ENCODE measurements at regions not wholly inside any gene's neighbourhood (a gene's known extent, or its start where the extent isn't known, plus 50 kb on each side); places are given as distances from the start of the nearest gene placed in this dataset.

GRCh38 chr17:54789101-54789880 is 111.4 kb upstream of the TOM1L1 start:
- H3K27ac ChIP-seq: no peak overlapping the region
- no peak overlapping the region for H3K4me2 ChIP-seq
- no peak overlapping the region for H3K9ac ChIP-seq
- no peaks in the 10 kb centered on the region for H3K36me3 ChIP-seq (ENCODE audit: insufficient read depth)
- H4K20me1 ChIP-seq (ENCODE audit: insufficient read depth): no peaks in the 10 kb centered on the region
- no peaks in the 10 kb centered on the region for H3K27me3 ChIP-seq (ENCODE audit: insufficient read depth, low read depth)
- H3K4me3 ChIP-seq (IDR thresholded peaks at IDR 0.05; ENCODE audit: insufficient read depth, low read depth, low read length): no peak overlapping the region
- no peak for TF ChIP-seq CTCF (conservative IDR thresholded peaks at IDR 0.05; ENCODE audit: low read depth, low read length)
- no peaks in the 10 kb centered on the region for H3K79me2 ChIP-seq (ENCODE audit: insufficient read depth, low read depth)
- no peaks in the 10 kb centered on the region for H3K4me1 ChIP-seq (ENCODE audit: low read depth, poor library complexity, severe bottlenecking)
- H2AFZ ChIP-seq (ENCODE audit: low read depth): no peak overlapping the region

GRCh38 chr17:54793271-54793670 is 107.4 kb upstream of the TOM1L1 start:
- H3K4me1 ChIP-seq (ENCODE audit: low read depth, poor library complexity, severe bottlenecking): peaks cover 4% of the 10 kb centered on the region
- H3K9ac ChIP-seq: no peak overlapping the region
- no peak overlapping the region for H3K27ac ChIP-seq
- H3K27me3 ChIP-seq (ENCODE audit: insufficient read depth, low read depth): no peaks in the 10 kb centered on the region
- H4K20me1 ChIP-seq (ENCODE audit: insufficient read depth): no peaks in the 10 kb centered on the region
- TF ChIP-seq CTCF (conservative IDR thresholded peaks at IDR 0.05; ENCODE audit: low read depth, low read length): no peak
- no peak overlapping the region for H3K4me3 ChIP-seq (IDR thresholded peaks at IDR 0.05; ENCODE audit: insufficient read depth, low read depth, low read length)
- no peaks in the 10 kb centered on the region for H3K36me3 ChIP-seq (ENCODE audit: insufficient read depth)
- no peak overlapping the region for H3K4me2 ChIP-seq
- H3K79me2 ChIP-seq (ENCODE audit: insufficient read depth, low read depth): no peaks in the 10 kb centered on the region
- H2AFZ ChIP-seq (ENCODE audit: low read depth): no peak overlapping the region

GRCh38 chr17:54795046-54795445 is 105.6 kb upstream of the TOM1L1 start:
- no peak overlapping the region for H2AFZ ChIP-seq (ENCODE audit: low read depth)
- H3K9ac ChIP-seq: no peak overlapping the region
- no peak overlapping the region for H3K4me3 ChIP-seq (IDR thresholded peaks at IDR 0.05; ENCODE audit: insufficient read depth, low read depth, low read length)
- no peak overlapping the region for H3K4me2 ChIP-seq
- H3K36me3 ChIP-seq (ENCODE audit: insufficient read depth): no peaks in the 10 kb centered on the region
- H3K4me1 ChIP-seq (ENCODE audit: low read depth, poor library complexity, severe bottlenecking): peaks cover 4% of the 10 kb centered on the region
- TF ChIP-seq CTCF (conservative IDR thresholded peaks at IDR 0.05; ENCODE audit: low read depth, low read length): no peak
- H4K20me1 ChIP-seq (ENCODE audit: insufficient read depth): no peaks in the 10 kb centered on the region
- H3K27me3 ChIP-seq (ENCODE audit: insufficient read depth, low read depth): no peaks in the 10 kb centered on the region
- H3K79me2 ChIP-seq (ENCODE audit: insufficient read depth, low read depth): no peaks in the 10 kb centered on the region
- H3K27ac ChIP-seq: no peak overlapping the region

GRCh38 chr17:54807331-54807730 is 93.3 kb upstream of the TOM1L1 start:
- Histone ChIP-seq H2AFZ (ENCODE audit: low read depth) (no peak overlapping the region), H3K36me3 (ENCODE audit: insufficient read depth) (no peaks in the 10 kb centered on the region), H3K4me3 (IDR thresholded peaks at IDR 0.05; ENCODE audit: insufficient read depth, low read depth, low read length) (no peak overlapping the region), H3K4me2 (no peak overlapping the region), H3K4me1 (ENCODE audit: low read depth, poor library complexity, severe bottlenecking) (no peaks in the 10 kb centered on the region), H3K27me3 (ENCODE audit: insufficient read depth, low read depth) (no peaks in the 10 kb centered on the region), H3K9ac (no peak overlapping the region), H3K27ac (no peak overlapping the region), H3K79me2 (ENCODE audit: insufficient read depth, low read depth) (no peaks in the 10 kb centered on the region), H4K20me1 (ENCODE audit: insufficient read depth) (no peaks in the 10 kb centered on the region)
- no peak for TF ChIP-seq CTCF (conservative IDR thresholded peaks at IDR 0.05; ENCODE audit: low read depth, low read length)

Measured in KMS-11 (cell line).